ENCODE measurements at regions not wholly inside any gene's neighbourhood (a gene's known extent, or its start where the extent isn't known, plus 50 kb on each side); places are given as distances from the start of the nearest gene placed in this dataset.

DNA sequence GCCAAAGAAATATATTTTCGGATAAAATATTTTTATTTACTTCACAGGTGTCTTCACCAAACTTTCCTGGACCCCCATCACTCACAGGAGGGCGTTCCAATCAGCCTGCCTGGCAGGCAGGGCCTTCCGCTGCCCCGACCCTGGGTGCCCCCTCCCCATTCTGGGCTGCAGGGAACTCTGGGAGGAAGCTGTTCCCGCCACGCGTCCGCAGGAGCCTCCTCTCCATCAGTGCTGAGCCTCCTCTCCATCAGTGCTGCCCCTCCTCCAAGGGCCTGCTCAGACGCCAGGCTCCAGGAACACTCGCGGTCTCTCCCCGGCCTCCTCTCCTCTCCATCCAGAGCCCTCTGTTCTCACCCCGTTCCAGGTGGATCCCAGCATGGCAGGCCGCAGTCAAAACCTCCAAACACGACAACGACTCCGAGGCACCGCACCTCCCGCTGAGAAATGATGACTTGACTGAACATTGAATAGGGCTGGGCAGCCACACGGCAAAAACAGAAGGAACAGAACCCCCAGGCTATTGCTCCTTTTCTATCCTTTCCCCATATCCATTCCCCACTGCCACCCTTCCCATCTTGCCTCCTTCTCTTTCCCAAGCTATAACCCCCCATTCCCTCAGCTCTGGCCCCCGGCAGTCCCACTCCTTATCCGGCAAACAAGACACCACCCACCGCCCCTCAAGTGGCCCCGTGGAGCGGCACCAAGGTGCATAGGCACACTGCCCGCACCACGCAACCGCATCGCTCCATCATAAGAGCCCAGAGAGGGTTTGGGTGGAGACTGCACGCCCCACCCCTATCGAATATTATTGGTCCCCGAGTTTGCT is 268.6 kb upstream of the RAB6C start:
- TF ChIP-seq, protein P1, sequence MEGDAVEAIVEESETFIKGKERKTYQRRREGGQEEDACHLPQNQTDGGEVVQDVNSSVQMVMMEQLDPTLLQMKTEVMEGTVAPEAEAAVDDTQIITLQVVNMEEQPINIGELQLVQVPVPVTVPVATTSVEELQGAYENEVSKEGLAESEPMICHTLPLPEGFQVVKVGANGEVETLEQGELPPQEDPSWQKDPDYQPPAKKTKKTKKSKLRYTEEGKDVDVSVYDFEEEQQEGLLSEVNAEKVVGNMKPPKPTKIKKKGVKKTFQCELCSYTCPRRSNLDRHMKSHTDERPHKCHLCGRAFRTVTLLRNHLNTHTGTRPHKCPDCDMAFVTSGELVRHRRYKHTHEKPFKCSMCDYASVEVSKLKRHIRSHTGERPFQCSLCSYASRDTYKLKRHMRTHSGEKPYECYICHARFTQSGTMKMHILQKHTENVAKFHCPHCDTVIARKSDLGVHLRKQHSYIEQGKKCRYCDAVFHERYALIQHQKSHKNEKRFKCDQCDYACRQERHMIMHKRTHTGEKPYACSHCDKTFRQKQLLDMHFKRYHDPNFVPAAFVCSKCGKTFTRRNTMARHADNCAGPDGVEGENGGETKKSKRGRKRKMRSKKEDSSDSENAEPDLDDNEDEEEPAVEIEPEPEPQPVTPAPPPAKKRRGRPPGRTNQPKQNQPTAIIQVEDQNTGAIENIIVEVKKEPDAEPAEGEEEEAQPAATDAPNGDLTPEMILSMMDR (IDR thresholded peaks at IDR 0.05): no peak
- TF ChIP-seq POLR2A (IDR thresholded peaks at IDR 0.05): no peak

All from testis (tissue), 2 donors.